ENCODE measurements at regions not wholly inside any gene's neighbourhood (a gene's known extent, or its start where the extent isn't known, plus 50 kb on each side); places are given as distances from the start of the nearest gene placed in this dataset.

DNA sequence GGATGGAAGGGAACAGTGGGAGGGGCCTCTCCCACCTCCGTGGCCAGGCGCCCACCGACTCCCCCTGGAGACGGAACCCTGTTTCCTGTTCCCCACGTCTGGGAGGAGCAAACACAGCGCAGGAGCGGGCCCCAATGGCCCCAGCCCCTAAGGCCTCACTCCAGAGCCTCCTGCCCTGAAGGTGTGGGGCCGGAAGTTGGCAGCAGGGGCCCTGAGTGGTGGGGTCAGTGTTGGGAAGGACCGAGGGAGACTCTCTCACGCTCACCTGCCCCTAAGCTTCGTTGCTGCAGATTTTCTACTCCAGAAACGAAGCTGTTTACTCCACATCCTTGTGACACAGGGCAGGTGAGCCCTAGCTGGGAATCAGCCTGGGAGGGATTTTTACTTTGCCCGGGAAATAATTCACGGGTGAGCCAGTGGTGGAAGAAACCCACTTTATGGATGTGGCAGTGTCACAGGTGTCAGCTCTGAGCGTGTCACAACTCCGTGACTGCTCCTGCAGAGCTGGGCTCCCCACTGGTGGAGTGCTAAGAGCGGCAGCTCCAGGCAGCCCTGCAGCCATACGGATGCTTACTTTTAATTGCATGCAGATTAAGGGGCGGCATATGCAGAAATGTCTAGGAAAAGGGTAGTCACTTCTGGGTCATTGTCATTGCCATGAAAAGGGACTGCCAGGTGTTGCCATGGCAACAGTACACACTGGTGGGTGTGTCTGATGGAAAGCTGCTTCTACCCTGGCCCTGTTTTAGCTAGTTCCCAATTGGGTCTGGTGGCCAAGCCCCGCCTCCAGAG is 77.5 kb upstream of the OLFM1 start:
- no peak for DNase-seq

- DNase-seq = no peak
Measured at GRCh38 chr9:135010586-135010860, 76.9 kb upstream of the OLFM1 start.

DNA sequence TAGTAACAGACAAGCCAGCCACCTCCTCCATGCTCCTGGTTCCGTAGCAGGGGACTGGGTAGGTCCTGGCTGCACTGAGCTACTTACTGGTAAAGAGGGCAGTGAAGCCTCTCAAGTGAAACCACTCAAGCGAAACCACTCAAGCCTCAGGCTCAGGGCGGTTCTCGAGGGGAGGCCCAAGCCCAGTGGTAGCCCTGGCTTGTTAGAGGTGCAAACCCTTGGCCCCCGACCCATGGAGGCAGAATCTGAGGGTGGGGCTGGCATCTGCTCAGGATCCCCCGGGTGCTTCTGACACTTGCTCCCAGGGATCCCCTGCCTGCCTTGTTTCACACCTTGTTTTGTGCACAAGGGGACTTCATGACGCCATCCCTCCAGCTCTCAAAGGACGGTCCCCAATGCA is 76.5 kb upstream of the OLFM1 start:
- no peak for DNase-seq

- no peak for DNase-seq
Measured at GRCh38 chr9:135012166-135012565, 75.3 kb upstream of the OLFM1 start.

DNA sequence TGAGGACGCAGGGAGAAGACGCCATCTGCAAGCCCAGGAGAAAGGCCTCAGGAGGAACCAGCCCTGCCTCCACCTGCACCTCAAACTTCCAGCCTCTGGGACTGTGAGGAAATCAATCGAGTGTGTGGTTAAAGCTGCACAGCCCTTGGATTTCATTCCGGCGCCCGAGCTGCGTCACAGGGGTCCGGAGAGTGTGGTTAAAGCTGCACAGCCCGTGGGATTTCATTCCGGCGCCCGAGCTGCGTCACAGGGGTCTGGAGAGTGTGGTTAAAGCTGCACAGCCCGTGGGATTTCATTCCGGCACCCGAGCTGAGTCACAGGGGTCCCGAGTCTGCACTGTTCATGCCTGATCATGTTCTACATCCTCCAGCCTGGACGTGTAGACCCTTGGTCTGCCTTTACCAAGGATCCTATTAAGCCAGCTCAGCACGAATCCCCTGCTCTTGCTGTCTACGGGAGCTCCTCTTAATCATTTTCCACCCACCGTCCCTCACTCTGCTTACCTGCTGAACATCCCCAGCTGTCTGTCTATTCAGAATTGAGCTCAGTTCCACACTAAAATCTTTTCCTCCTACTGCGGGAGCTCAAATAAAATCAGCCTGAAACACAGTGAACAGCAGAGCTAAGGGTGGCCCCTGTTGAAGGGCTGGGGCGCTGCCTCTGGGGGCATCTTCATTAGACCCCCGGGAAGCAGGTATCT is 73.0 kb upstream of the OLFM1 start:
- no peak for DNase-seq

GRCh38 chr9:135015096-135015495 is 72.4 kb upstream of the OLFM1 start:
- DNase-seq = no peak

DNA sequence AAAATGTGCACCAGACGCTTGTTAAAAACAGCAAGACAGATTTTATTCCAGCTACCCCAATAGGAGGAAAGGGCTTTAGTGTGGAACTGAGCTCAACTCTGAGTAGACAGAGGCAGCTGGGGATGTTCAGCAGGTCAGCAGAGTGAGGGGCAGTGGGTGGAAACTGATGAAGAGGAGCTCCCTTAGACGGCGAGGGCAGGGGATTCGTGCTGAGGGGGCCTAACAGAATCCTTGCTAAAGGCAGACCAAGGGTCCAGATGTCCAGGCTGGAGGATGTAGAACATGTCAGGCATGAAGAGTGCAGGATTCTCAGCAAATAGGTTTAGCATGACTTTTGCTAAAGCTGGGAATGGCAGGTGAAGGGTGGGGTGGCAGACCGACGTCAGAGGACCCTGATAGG is 71.9 kb upstream of the OLFM1 start:
- DNase-seq = no peak

DNA sequence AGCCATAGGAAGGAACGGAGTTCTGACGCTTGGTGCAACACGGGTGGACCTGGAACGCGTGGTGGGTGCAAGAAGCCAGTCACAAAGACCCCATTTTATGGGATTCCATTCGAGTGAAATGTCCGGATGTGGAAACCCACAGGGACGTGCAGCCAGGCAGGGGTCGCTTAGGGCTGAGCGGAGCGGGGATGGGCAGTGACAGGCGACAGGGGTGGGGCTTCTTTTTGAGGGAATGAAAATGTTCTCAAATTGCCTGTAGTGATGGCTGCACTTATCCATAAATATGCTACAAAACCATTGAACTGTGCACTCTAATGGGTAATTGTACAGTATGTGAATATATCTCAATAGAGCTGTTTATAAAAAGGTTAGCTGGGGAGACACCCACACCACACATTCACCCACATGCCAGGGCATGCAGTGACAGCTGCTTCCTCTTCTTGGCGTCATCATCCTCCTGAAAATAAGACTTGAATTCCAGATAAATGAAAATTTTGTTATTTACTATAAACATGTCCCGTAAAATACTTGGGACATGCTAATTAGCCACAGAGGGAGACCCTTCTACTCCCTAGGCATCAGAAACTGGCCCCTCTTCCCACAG is 71.3 kb upstream of the OLFM1 start:
- DNase-seq = peak; percentile 5 to 25

DNA sequence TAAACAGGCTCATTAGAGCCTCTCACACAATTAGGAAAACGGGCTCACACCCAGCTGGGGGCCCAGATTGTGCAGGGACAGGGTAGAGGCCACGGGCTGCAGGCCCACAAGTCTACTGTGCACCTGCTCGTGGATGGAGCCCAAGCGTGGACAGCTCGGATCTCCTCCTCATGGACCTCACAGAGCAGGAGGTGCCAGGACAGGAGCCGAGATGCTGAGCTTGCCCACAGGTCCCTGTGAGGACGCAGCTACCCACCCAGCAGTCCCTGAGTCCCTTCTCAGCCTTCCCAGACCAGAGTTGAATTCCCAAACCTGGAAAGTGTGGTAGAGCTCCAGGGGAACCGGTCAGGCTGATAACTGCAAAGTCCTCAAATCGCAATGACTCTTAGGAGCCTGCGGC is 70.6 kb upstream of the OLFM1 start:
- no peak for DNase-seq

DNA sequence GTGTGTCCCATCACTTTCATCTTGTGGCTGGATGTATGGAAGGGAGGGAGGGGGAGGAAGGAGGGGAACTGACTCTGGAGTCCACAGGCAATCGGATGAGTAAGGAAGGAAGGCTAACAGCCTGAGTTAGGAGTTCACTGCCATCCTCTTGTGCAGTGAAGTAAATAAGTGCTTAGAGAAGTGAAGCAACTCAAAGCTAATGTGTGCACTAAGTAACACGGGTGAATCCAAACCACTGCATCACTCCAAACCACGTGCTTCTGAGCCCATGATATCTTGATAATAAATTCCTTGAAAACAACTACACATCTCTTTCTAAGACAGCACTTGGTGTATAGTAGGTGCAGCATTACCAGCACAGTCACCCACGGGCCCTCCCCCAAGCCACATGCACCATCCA is 69.6 kb upstream of the OLFM1 start:
- DNase-seq = no peak

DNA sequence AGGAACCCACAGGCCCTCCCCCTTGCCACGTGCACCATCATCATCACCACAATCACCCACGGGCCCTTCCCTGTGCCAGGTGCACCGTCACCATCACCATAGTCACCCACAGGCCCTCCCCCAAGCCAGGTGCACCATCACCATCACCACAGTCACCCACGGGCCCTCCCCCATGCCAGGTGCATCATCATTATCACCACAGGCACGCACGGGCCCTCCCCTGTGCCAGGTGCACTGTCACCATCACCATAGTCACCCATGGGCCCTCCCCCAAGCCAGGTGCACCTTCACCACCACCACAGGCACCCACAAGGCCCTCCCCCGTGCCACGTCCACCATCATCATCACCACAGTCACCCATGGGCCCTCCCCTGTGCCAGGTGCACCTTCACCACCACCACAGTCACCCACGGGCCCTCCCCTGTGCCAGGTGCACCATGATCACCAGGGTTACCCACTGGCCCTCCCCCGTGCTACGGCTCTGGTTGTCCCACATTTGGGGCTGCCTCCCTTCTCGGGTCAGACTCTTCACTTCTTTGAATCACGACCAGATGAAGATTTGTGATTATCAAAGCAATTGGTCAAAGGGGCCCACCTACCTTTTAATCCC is 69.1 kb upstream of the OLFM1 start:
- DNase-seq = no peak

GRCh38 chr9:135019224-135019623 is 68.2 kb upstream of the OLFM1 start:
- no peak for DNase-seq

DNA sequence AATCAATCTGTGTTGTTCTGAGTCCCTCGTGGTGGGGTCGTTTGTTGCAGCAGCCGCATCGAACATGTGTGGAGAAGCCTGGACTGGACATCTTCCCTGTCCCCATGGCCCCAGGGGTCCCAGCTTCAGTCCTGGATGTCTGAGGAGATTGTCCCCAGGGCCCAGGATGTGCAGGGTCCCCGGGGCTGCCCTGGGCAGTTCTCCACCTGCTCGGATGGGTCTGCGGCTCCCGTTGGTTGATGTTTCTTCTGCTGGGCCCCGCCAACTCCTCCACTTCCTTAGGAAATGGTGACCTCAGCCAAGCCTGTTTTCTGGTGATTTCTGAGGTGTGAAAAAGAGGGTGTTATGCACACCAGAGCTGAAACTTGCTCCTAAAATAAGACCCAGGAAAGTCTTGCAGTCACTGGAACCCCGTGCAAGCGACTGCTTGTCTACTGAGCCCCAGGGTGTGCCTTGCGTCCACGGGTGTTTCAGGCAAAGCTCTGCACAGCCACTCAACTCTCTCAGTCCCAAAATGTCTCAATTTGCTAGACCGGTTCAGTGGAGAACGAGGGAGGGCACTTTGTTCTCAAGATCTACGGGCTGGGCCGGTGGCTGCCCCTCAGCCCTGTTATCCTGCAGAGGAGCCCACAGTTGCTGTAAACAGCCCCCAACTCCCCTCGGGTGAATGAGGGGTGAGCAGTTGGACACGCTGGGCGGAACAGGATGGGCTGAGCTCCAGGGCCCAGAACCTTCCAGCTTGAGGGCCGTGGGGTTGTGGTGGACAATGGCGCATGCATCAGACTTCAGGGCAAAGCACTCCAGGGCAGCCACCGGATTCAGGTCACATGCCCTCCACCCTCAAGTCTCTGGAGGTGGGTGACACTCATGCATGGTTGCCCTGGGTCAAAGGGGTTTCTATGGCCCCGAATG is 66.7 kb upstream of the OLFM1 start:
- no peak for DNase-seq

- no peak for DNase-seq
Measured at GRCh38 chr9:135021393-135021789, 66.1 kb upstream of the OLFM1 start.

DNA sequence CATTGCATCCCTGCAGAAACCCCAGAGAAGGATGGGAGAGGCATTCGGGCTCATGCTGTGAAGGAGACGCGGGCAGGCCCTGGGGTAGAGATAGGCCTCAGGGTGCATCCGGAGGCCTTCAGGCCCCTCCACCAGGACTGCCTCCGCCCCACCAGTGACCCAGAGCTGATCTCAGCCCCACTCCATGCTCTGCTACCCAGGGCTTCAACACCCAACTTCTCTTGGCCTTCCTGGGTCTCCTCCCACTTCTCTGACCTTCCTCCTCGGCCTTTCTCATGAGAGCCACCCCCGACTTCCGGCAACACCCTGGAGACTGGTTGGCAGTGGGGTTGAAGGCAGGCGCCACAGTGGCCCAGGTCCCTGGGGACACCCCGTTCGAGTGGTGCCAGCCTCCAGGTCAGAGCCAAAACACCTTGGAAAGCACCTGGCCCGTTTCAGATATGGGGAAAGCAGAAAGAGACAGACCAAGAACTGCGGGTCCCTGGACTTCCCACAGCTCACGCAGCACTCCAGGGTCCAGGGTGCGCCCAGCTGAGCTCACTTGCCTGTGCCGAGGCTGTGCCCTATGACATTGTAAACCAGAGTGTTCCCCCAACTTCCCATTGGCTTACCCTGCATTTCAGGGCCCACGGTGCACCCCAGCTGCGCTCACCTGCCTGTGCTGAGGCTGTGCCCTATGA is 65.1 kb upstream of the OLFM1 start:
- no peak for DNase-seq

GRCh38 chr9:135023088-135023785 is 64.2 kb upstream of the OLFM1 start:
- no peak for DNase-seq

DNA sequence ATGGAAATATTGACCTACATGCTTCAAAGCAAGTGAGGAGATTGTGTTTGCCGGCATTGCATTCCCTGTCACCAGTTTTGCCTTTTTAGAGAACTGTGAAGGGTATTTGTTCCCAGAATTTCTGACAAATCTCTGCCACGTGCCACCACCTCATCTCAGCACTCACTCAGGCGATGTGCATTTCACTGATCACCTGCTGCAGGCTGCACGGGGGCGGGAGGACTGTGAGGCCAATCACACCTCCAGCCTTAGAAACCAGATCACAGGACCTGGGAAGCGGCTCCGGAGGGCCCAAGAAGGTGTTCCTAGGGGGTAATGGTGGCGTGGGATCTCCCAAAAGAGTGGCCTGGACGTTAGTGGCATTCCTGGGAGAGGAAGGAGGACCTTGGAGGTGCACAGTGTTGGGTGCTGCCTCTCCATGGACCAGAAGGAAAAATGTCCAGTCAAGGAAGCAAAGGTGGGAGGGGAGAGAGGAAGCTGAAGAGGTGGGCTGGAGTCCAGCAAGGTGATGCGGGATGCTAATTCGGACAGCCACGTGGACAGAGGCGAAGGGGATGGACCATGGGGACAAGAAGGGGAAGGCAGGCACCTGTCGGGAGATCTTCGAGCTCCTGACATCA is 63.6 kb upstream of the OLFM1 start:
- DNase-seq = no peak

- DNase-seq = no peak
Measured at GRCh38 chr9:135029463-135029862, 58.0 kb upstream of the OLFM1 start.

DNA sequence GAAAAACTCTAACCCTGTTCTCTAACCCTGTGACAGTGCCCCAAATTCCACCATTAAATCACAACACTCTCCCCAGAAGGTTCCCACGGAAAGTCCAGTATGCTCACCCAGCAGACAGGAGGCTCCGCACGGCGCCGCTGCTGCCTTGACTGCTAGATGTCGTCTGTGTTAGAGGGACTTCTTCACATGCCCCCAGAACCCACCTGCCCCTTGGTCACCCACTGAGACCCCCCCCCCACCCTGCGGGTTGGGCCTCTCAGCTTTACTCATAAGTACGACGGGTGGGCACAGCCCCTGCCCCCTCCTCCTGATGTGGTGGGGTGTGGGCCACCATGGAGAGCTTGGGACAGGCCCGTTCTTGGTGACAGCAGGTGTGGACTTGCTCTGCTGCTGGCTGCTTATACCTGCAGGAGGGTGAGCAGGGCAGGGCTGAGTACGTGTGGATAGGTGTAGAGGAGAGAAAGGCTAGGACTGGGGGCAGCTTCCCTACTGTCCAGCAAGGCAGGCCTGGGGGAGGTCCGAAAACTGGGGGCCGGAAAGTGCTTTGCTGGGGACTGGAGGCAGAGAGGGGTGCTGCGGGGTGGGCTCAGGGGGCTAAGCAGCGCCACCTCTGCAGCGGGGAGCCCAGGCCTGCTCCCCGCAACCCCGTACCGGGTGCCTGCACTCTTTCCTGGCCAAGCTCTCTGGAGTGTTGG is 57.5 kb upstream of the OLFM1 start:
- no peak for DNase-seq

GRCh38 chr9:135030566-135031226 is 56.8 kb upstream of the OLFM1 start:
- no peak for DNase-seq

Measured in inflammatory macrophage (primary cell).